ENCODE measurements at regions not wholly inside any gene's neighbourhood (a gene's known extent, or its start where the extent isn't known, plus 50 kb on each side); places are given as distances from the start of the nearest gene placed in this dataset.

- TF ChIP-seq CTCF (IDR thresholded peaks at IDR 0.05) (no peak), TCF7L2 (IDR thresholded peaks at IDR 0.05; ENCODE audit: low read depth, low read length) (no peak), POLR2AphosphoS5 (IDR thresholded peaks at IDR 0.05; ENCODE audit: low read depth, low read length) (no peak), REST (IDR thresholded peaks at IDR 0.05; ENCODE audit: insufficient read depth in 1 of 2, low read depth in 2 of 2, low read length in 1 of 2) (no peak)
Observed at GRCh38 chrX:68902706-68903504, 74.1 kb downstream of the EFNB1 start.
